SU-DHL-6 (cell line): ENCODE measurements at regions not wholly inside any gene's neighbourhood (a gene's known extent, or its start where the extent isn't known, plus 50 kb on each side); places are given as distances from the start of the nearest gene placed in this dataset.

Source experiments
- H2AFZ ChIP-seq: fragments of 200-600 bp; sonication (generic); 2 replicates; pipeline ENCODE4 v1.6.1; 2014; ENCODE audit warnings: low read depth, mild to moderate bottlenecking, moderate library complexity, mixed read lengths, antibody characterized with exemption, low read length; ENCODE audit not compliant: severe bottlenecking
- H3F3A ChIP-seq: fragments of 200-600 bp; shearing (Covaris generic); 2 replicates; pipeline ENCODE4 v1.6.0; 2016; ENCODE audit warnings: antibody characterized with exemption, mild to moderate bottlenecking; ENCODE audit not compliant: insufficient read depth
- H3K27ac ChIP-seq: fragments of 200-600 bp; sonication (generic); 2 replicates; pipeline ENCODE4 v1.5.1; 2016; ENCODE audit warnings: low read depth, mild to moderate bottlenecking, low read length, moderate library complexity, mixed read lengths
- H3K27me3 ChIP-seq: fragments of 200-600 bp; sonication (generic), shearing (Covaris generic); 2 replicates; pipeline ENCODE4 v1.6.0; 2014; ENCODE audit warnings: mild to moderate bottlenecking, low read length
- H3K36me3 ChIP-seq: fragments of 200-600 bp; sonication (generic); 2 replicates; pipeline ENCODE4 v1.6.1; 2014; ENCODE audit warnings: mild to moderate bottlenecking, low read length, mixed read lengths
- H3K4me2 ChIP-seq: fragments of 300-600, 200-600 bp; shearing (Covaris generic), sonication (generic); 2 replicates; pipeline ENCODE4 v1.6.0; 2014; ENCODE audit warnings: low read length, low read depth, mild to moderate bottlenecking; ENCODE audit not compliant: poor library complexity, severe bottlenecking
- H3K4me3 ChIP-seq: fragments of 200-600 bp; sonication (generic); 2 replicates; pipeline ENCODE4 v1.5.1; 2014; ENCODE audit warnings: antibody characterized with exemption, low read length, mild to moderate bottlenecking, mixed read lengths; ENCODE audit not compliant: insufficient read depth, poor library complexity, severe bottlenecking
- H3K79me2 ChIP-seq: fragments of 200-600 bp; sonication (generic); 2 replicates; pipeline ENCODE4 v1.6.1; 2014; ENCODE audit warnings: mild to moderate bottlenecking, low read length, moderate library complexity; ENCODE audit not compliant: insufficient read depth
- H3K9ac ChIP-seq: fragments of 200-600 bp; sonication (generic); 2 replicates; pipeline ENCODE4 v1.7.0; 2014; ENCODE audit warnings: mild to moderate bottlenecking, low read length
- H3K9me2 ChIP-seq: fragments of 200-600 bp; sonication (generic); replicated peaks from 2 replicates; pipeline ENCODE4 v1.6.1; 2014; ENCODE audit warnings: low read length; ENCODE audit not compliant: insufficient read depth
- H3K9me3 ChIP-seq: fragments of 200-600 bp; sonication (generic); 2 replicates; pipeline ENCODE4 v1.6.1; 2014; ENCODE audit warnings: low read length, mixed read lengths; ENCODE audit not compliant: insufficient read depth
- H4K20me1 ChIP-seq: fragments of 200-600 bp; sonication (generic); 2 replicates; pipeline ENCODE4 v1.6.1; 2014; ENCODE audit warnings: low read depth, mild to moderate bottlenecking, antibody characterized with exemption, low read length, moderate library complexity, mixed read lengths
- CTCF ChIP-seq: fragments of 200-600 bp; sonication (generic); IDR thresholded peaks from one replicate; pipeline ENCODE4 v1.5.1; 2017; ENCODE audit warnings: antibody characterized with exemption, mild to moderate bottlenecking, low read length, moderate library complexity; ENCODE audit not compliant: insufficient read depth, poor library complexity, severe bottlenecking
- EZH2phosphoT487 ChIP-seq: fragments of 200-600 bp; sonication (generic), shearing (Covaris generic); conservative IDR thresholded peaks from 2 replicates; pipeline ENCODE4 v1.6.1; 2018; ENCODE audit warnings: mild to moderate bottlenecking, antibody characterized with exemption, low read length, moderate library complexity, mixed read lengths

GRCh38 chr3:117656391-117656790, 946.8 kb downstream of the TUSC7 start:
- H3K27me3 ChIP-seq = no peaks in the 10 kb centered on the region
- no peak overlapping the region for H3K9ac ChIP-seq
- no peaks in the 10 kb centered on the region for H3F3A ChIP-seq
- no peak overlapping the region for H3K4me3 ChIP-seq
- H3K9me2 ChIP-seq = no peaks in the 10 kb centered on the region
- H3K4me2 ChIP-seq = no peak overlapping the region
- no peaks in the 10 kb centered on the region for H4K20me1 ChIP-seq
- no peak for TF ChIP-seq CTCF
- no peak for TF ChIP-seq EZH2phosphoT487
- H3K36me3 ChIP-seq = no peaks in the 10 kb centered on the region
- H2AFZ ChIP-seq = no peak overlapping the region
- no peaks in the 10 kb centered on the region for H3K79me2 ChIP-seq
- H3K27ac ChIP-seq = no peak overlapping the region
- no peaks in the 10 kb centered on the region for H3K9me3 ChIP-seq

GRCh38 chr3:117657278-117657677, 947.7 kb downstream of the TUSC7 start:
- no peak for TF ChIP-seq EZH2phosphoT487
- TF ChIP-seq CTCF = no peak
- no peaks in the 10 kb centered on the region for H3F3A ChIP-seq

GRCh38 chr3:117660941-117661817, 951.6 kb downstream of the TUSC7 start:
- no peak overlapping the region for H2AFZ ChIP-seq
- no peaks in the 10 kb centered on the region for H3K79me2 ChIP-seq
- H3K36me3 ChIP-seq = no peaks in the 10 kb centered on the region
- H3K4me2 ChIP-seq = no peak overlapping the region
- H3F3A ChIP-seq = no peaks in the 10 kb centered on the region
- H3K27me3 ChIP-seq = no peaks in the 10 kb centered on the region
- TF ChIP-seq CTCF = no peak
- no peak for TF ChIP-seq EZH2phosphoT487
- no peak overlapping the region for H3K27ac ChIP-seq
- no peaks in the 10 kb centered on the region for H3K9me2 ChIP-seq
- no peaks in the 10 kb centered on the region for H3K9me3 ChIP-seq
- H3K4me3 ChIP-seq = no peak overlapping the region
- no peaks in the 10 kb centered on the region for H4K20me1 ChIP-seq
- no peak overlapping the region for H3K9ac ChIP-seq

More at GRCh38 chr3:117657278-117657677, 947.7 kb downstream of the TUSC7 start:
- Histone ChIP-seq H3K4me2 (no peak overlapping the region), H3K27ac (no peak overlapping the region), H3K9me2 (no peaks in the 10 kb centered on the region), H3K27me3 (no peaks in the 10 kb centered on the region), H3K9me3 (no peaks in the 10 kb centered on the region), H4K20me1 (no peaks in the 10 kb centered on the region), H3K36me3 (no peaks in the 10 kb centered on the region), H3K4me3 (no peak overlapping the region), H3K9ac (no peak overlapping the region), H3K79me2 (no peaks in the 10 kb centered on the region), H2AFZ (no peak overlapping the region)
